ENCODE measurements at regions not wholly inside any gene's neighbourhood (a gene's known extent, or its start where the extent isn't known, plus 50 kb on each side); places are given as distances from the start of the nearest gene placed in this dataset.
"Not testable (repeated sequence)": the region's sequence is repeated elsewhere in the genome, so short reads cannot be mapped to it uniquely, and the experiment has no call there.

- TF ChIP-seq ZNF592 (IDR thresholded peaks at IDR 0.05): no peak
- no peak for TF ChIP-seq NR2C2 (IDR thresholded peaks at IDR 0.05; ENCODE audit: borderline replicate concordance, control insufficient read depth, insufficient read length, low read depth)
- no peak for TF ChIP-seq STAT1 (conservative IDR thresholded peaks at IDR 0.05)
Measured at GRCh38 chr19:28594737-28595136, 618.2 kb downstream of the UQCRFS1 start (continued).

- H3K4me3 ChIP-seq; H3K27me3 ChIP-seq (replicated peaks in 1 of 2; ENCODE audit: control insufficient read depth in 2 of 2, insufficient read depth in 2 of 2, low read length in 1 of 2); ATAC-seq; in situ Hi-C loops (cut with MboI); H3K9me3 ChIP-seq (replicated peaks; ENCODE audit: control insufficient read depth, insufficient read depth, low read length); H2AFZ ChIP-seq (ENCODE audit: control insufficient read depth, low read depth, low read length); FAIRE-seq; H3K4me2 ChIP-seq (ENCODE audit: control insufficient read depth, insufficient read depth); H3K9ac ChIP-seq (ENCODE audit: control insufficient read depth, insufficient read depth, low read length); H3K36me3 ChIP-seq (ENCODE audit: control insufficient read depth in 2 of 2, insufficient read depth in 2 of 2, low read length in 1 of 2); H3K4me1 ChIP-seq (ENCODE audit: control insufficient read depth, insufficient read depth, low read length); H3K79me2 ChIP-seq (ENCODE audit: control insufficient read depth, insufficient read depth, low read length); CTCF ChIA-PET; H4K20me1 ChIP-seq (ENCODE audit: control insufficient read depth, insufficient read depth); H3K27ac ChIP-seq (ENCODE audit: control insufficient read depth, insufficient read depth); intact Hi-C loops (cut with micrococcal nuclease; ENCODE audit: unreplicated experiment); DNase-seq (ENCODE audit: low read depth, low spot score); BruUV-seq (replicated peaks): not testable (repeated sequence)
- ChIA-PET POLR2A (interaction anchor here (1.1 to 1.3 kb wide), 2 partner anchors 98 to 121 kb away, joined by 3 to 4 read pairs; no protein-coding TSS in a partner anchor), RAD21 (ENCODE audit: unreplicated experiment) (interaction anchor here (1.3 to 2.5 kb wide), 4 partner anchors 11 to 47 kb away, joined by 3 to 6 read pairs (median 5); no protein-coding TSS in a partner anchor), SMC1A (ENCODE audit: uncharacterized antibody, unreplicated experiment) (interaction anchor here (1.3 to 1.6 kb wide), 3 partner anchors 29 to 120 kb away, joined by 3 to 9 read pairs (median 4); no protein-coding TSS in a partner anchor)
- 2% methylated on average over 11 of the region's 11 CpGs for WGBS (ENCODE audit: insufficient coverage, insufficient replicate concordance, low lambda C conversion rate, missing lambda C conversion rate)
Measured at GRCh38 chr19:28589991-28590411, 623.0 kb downstream of the UQCRFS1 start.
